KMS-11 (cell line): ENCODE measurements at regions not wholly inside any gene's neighbourhood (a gene's known extent, or its start where the extent isn't known, plus 50 kb on each side); places are given as distances from the start of the nearest gene placed in this dataset.

Experiments used
- H2AFZ ChIP-seq: fragments of 200-600 bp; sonication (generic); 2 replicates; pipeline ENCODE4 v1.6.1; 2016; ENCODE audit warnings: antibody characterized with exemption, mixed run types, low read depth
- H3K27ac ChIP-seq: fragments of 200-600 bp; sonication (generic); 2 replicates; pipeline ENCODE4 v1.6.1; 2016; ENCODE audit warnings: mild to moderate bottlenecking, mixed run types
- H3K27me3 ChIP-seq: fragments of 200-600 bp; sonication (generic); 2 replicates; pipeline ENCODE4 v1.6.1; 2017; ENCODE audit warnings: mild to moderate bottlenecking, low read depth, mixed run types, moderate library complexity; ENCODE audit not compliant: insufficient read depth
- H3K36me3 ChIP-seq: fragments of 200-600 bp; sonication (generic); 2 replicates; pipeline ENCODE4 v1.6.1; 2017; ENCODE audit warnings: mild to moderate bottlenecking, mixed run types; ENCODE audit not compliant: insufficient read depth
- H3K4me1 ChIP-seq: fragments of 200-600 bp; sonication (generic); 2 replicates; pipeline ENCODE4 v1.6.1; 2016; ENCODE audit warnings: mild to moderate bottlenecking, low read depth, mixed run types; ENCODE audit not compliant: poor library complexity, severe bottlenecking
- H3K4me2 ChIP-seq: fragments of 200-600 bp; sonication (generic); 2 replicates; pipeline ENCODE4 v1.7.0; 2016; ENCODE audit warnings: mild to moderate bottlenecking, mixed run types
- H3K4me3 ChIP-seq: fragments of 200-600 bp; sonication (generic); IDR thresholded peaks from 2 replicates; pipeline ENCODE4 v1.6.1; 2017; ENCODE audit warnings: low read depth, low read length, mixed read lengths; ENCODE audit not compliant: insufficient read depth
- H3K79me2 ChIP-seq: fragments of 200-600 bp; sonication (generic); 2 replicates; pipeline ENCODE4 v1.6.1; 2016; ENCODE audit warnings: low read depth, mixed run types; ENCODE audit not compliant: insufficient read depth
- H3K9ac ChIP-seq: fragments of 200-600 bp; sonication (generic); 2 replicates; pipeline ENCODE4 v1.6.1; 2016; ENCODE audit warnings: mild to moderate bottlenecking, mixed run types
- H4K20me1 ChIP-seq: fragments of 200-600 bp; sonication (generic); 2 replicates; pipeline ENCODE4 v1.6.1; 2016; ENCODE audit warnings: mild to moderate bottlenecking, mixed run types; ENCODE audit not compliant: insufficient read depth
- TF ChIP-seq, protein P1 (sequence below): fragments of 200-600 bp; sonication (generic); conservative IDR thresholded peaks from 2 replicates; pipeline ENCODE4 v1.6.1; 2017; ENCODE audit warnings: low read depth, mild to moderate bottlenecking, antibody characterized with exemption, low read length, moderate library complexity, mixed read lengths

DNA sequence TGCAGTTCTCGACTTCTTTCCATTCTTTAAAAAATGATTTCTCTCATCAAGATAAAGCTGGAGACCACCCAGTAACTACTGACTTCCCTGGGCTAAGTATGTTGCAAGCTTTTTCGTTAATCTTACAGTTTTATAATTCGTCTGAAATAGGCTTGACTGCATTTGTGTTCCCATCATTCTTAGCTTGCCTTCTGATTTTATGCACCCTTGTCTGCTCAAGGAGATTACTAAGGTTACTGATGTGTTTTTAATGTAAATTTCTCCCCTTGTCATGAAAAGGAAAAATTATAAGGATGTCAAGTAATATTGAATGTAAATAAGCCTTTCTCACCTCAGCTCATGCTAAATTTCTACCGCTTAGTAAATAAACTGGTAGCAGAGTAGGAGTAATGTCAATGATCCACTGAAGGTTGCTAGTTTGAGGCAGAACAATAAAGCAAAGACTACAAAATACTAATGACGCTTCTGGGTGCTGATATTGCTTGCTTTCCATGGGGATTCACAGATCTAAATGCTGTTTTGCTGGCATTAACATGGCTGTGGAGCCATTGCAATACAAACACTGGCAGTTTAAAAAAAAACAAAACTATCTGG lies 91.9 kb upstream of the CDH20 start:
- H3K27ac ChIP-seq, result no peak overlapping the region
- H3K79me2 ChIP-seq, result no peaks in the 10 kb centered on the region
- TF ChIP-seq, protein P1, sequence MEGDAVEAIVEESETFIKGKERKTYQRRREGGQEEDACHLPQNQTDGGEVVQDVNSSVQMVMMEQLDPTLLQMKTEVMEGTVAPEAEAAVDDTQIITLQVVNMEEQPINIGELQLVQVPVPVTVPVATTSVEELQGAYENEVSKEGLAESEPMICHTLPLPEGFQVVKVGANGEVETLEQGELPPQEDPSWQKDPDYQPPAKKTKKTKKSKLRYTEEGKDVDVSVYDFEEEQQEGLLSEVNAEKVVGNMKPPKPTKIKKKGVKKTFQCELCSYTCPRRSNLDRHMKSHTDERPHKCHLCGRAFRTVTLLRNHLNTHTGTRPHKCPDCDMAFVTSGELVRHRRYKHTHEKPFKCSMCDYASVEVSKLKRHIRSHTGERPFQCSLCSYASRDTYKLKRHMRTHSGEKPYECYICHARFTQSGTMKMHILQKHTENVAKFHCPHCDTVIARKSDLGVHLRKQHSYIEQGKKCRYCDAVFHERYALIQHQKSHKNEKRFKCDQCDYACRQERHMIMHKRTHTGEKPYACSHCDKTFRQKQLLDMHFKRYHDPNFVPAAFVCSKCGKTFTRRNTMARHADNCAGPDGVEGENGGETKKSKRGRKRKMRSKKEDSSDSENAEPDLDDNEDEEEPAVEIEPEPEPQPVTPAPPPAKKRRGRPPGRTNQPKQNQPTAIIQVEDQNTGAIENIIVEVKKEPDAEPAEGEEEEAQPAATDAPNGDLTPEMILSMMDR, result no peak
- no peak overlapping the region for H3K4me2 ChIP-seq
- no peaks in the 10 kb centered on the region for H3K27me3 ChIP-seq
- H3K36me3 ChIP-seq, result no peaks in the 10 kb centered on the region
- no peak overlapping the region for H3K4me3 ChIP-seq
- no peaks in the 10 kb centered on the region for H3K4me1 ChIP-seq
- H4K20me1 ChIP-seq, result no peaks in the 10 kb centered on the region
- no peak overlapping the region for H3K9ac ChIP-seq
- no peak overlapping the region for H2AFZ ChIP-seq

DNA sequence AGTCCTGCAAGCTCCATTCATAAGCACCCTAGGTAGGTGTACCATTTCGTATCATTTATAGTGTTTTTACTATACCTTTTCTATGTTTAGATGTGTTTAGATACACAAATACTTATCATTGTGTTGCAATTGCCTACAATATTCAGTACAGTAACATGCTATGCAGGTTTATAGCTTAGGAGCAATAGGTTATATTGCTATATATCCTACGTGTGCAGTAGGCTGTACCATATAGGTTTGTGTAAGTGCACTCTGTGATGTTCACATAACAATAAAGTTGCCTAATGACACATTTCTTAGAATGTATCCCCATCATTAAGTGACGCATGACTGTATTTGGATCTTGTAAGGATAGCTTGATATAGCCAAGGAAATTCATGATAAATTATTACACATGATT lies 88.6 kb upstream of the CDH20 start:
- no peak overlapping the region for H2AFZ ChIP-seq
- TF ChIP-seq, protein P1, result no peak
- no peaks in the 10 kb centered on the region for H3K4me1 ChIP-seq
- no peak overlapping the region for H3K4me3 ChIP-seq
- no peaks in the 10 kb centered on the region for H3K79me2 ChIP-seq
- no peaks in the 10 kb centered on the region for H4K20me1 ChIP-seq
- H3K9ac ChIP-seq, result no peak overlapping the region
- H3K4me2 ChIP-seq, result no peak overlapping the region
- H3K27ac ChIP-seq, result no peak overlapping the region
- H3K27me3 ChIP-seq, result no peaks in the 10 kb centered on the region
- H3K36me3 ChIP-seq, result no peaks in the 10 kb centered on the region

DNA sequence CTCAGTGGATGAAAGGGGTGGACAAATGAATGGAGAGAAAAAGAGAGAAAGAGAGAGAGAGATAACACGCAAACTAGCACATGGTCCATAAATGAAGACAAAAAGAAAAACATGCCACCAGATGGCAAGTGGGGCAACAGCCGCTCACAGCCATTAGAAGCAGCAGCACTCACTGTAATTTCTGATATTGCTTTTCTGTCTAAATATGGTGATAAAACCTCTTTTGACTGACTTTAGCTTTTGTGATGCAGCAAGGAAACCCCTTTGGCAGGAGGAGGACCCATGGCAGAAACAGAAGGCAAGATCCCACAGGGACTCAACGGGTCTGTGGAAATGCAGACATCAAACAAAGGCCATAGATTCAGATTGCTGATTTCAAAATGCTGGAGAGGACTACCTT lies 88.0 kb upstream of the CDH20 start:
- Histone ChIP-seq H2AFZ (no peak overlapping the region), H3K27ac (no peak overlapping the region), H3K4me1 (no peaks in the 10 kb centered on the region), H4K20me1 (no peaks in the 10 kb centered on the region), H3K9ac (no peak overlapping the region), H3K36me3 (no peaks in the 10 kb centered on the region), H3K4me2 (no peak overlapping the region), H3K79me2 (no peaks in the 10 kb centered on the region), H3K27me3 (no peaks in the 10 kb centered on the region), H3K4me3 (no peak overlapping the region)
- TF ChIP-seq, protein P1, result no peak

DNA sequence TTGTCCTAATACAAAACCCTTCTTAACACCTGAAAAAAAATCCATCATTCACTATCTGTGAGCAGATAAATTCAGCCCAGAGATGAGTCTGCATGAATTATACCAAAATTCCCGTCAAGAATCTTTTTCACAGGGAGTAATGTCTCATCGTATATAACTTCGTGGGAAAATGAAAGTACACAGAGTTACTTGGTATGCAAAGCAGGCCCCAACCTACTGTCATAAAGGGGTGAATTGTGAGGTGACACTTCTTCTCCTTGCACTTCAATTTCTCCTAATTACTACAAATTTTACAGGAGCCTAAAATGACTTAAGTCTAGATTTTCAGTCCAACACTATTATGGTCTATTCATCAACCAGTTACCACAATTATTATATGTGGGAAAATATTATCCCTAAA lies 84.6 kb upstream of the CDH20 start:
- Histone ChIP-seq H3K4me2 (no peak overlapping the region), H3K27me3 (no peaks in the 10 kb centered on the region), H3K9ac (no peak overlapping the region), H2AFZ (no peak overlapping the region), H3K4me3 (no peak overlapping the region), H3K79me2 (no peaks in the 10 kb centered on the region), H3K27ac (no peak overlapping the region), H3K36me3 (no peaks in the 10 kb centered on the region), H4K20me1 (no peaks in the 10 kb centered on the region), H3K4me1 (no peaks in the 10 kb centered on the region)
- TF ChIP-seq, protein P1, result no peak
